T1000 (cell line): ENCODE measurements at regions not wholly inside any gene's neighbourhood (a gene's known extent, or its start where the extent isn't known, plus 50 kb on each side); places are given as distances from the start of the nearest gene placed in this dataset.
"Not testable (repeated sequence)": the region's sequence is repeated elsewhere in the genome, so short reads cannot be mapped to it uniquely, and the experiment has no call there.

Experiments
- DNase-seq: peaks from one replicate; lab custom pipeline; 2025; ENCODE audit warnings: mixed read lengths; lab: John Stamatoyannopoulos, UW

DNA sequence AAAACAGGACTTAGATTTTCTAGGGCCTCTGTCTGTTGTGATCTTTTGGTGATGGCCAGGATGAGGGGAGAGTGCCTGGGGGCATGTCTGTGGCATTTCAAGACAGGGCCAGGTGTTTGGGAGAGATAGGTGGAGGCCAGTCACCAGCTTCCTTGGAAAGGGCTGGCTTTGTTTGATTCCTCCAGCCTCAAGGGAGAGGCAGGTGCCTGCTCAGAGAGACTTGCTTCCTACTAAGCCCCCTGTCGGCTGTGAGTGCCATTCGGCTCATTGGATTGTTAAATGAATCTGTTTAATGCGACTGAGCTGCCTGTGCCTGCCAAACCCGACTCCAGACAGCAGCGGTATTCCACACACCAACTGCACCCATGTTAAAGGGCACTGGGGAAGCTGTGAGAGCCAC is 304.1 kb upstream of the COBL start:
- no peak for DNase-seq

DNA sequence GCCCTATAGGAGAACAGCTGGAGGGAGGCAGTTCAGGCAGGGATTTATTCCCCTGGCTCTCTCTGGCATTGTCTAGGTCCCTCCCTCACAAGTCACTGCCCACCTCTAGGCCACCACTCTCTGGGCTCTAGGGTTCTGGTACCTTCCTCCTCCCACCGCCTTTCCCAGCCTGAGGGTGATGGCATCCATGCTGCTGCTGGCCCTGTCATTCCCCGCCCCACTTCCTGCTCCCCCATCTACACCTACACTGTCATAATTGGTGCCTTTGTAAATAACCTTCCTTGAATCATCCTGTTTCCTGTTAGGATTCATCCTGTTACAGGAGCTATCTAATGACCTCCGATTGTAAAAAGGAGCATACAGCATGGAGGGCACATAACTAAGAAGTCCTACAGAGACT is 303.3 kb upstream of the COBL start:
- no peak for DNase-seq

DNA sequence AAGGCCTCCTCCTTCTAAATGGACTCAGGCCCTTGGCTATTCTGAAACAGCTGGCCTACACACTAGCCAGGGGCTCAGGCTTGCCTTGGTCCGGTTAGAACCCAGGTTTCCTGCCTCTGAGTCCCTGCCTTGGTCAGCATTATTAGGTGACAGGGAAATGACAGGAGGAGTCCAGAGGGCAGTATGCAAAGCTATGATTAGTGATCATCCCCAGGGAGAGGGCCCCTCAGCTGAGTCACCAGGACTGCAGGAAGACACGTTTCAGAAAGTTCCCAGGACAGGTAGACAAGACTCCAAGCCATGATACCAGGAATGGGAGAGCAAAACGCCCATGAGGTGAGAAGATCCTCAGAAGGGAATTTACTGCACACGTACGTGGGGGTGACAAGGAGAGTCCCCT is 301.1 kb upstream of the COBL start:
- DNase-seq: no peak

DNA sequence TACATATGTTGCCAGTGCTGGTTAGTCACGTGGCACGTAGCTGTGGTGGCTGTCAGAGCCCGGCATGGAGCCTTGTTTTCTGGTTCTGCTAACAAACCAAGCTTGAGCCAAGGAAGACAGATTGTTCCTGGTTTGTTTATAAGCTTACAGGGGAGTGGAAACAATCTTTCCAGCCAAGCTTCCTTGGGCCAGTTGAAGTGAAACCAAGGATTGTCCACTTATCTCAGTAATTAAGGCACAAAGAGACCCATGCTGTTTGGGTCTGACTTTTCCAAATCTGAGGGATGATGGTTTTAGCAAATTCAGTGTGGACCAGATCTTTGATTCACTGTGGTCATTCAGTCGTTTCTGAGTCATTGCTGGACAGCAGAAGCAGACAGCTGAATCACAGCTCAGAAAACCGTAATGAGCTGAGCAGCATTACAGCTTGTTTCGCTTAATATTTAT is 297.3 kb upstream of the COBL start:
- DNase-seq: no peak

DNA sequence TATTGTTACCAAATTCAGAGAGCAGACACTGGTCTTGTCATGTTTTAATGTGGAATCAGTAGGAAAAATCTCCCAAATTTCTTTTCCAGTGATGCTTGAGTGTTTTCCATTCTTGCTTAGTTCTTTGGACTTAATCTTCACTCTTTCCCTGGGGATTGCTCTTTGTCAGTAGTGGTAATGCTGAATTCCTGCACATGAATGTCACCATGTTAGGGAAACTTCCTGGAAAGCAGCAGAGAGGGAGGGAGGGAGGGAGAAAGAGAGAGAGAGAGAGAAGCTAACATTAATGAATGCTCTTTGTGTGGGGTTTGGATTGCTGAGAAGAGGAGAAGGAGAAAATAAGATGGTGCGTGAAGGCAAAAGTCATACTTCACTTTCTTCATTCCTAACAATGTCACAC is 295.3 kb upstream of the COBL start:
- DNase-seq: no peak

DNA sequence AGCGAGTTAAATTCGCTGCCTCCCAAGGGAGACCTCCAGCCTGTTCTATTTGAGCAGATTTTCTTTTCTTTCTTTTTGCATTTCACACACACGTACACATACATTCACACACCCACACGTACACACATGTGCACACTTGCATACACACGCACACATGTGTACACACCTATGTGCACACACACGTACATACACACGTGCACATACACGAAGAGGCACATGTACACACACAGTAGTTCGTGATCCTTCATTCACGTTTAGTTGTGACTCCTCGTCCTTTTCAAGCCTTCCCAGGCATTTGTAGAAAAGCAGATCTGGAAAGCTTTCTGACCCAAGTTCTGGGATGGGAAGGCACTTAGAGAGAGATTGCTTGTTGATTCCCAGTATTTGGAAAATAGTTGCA is 290.8 kb upstream of the COBL start:
- no peak for DNase-seq

DNA sequence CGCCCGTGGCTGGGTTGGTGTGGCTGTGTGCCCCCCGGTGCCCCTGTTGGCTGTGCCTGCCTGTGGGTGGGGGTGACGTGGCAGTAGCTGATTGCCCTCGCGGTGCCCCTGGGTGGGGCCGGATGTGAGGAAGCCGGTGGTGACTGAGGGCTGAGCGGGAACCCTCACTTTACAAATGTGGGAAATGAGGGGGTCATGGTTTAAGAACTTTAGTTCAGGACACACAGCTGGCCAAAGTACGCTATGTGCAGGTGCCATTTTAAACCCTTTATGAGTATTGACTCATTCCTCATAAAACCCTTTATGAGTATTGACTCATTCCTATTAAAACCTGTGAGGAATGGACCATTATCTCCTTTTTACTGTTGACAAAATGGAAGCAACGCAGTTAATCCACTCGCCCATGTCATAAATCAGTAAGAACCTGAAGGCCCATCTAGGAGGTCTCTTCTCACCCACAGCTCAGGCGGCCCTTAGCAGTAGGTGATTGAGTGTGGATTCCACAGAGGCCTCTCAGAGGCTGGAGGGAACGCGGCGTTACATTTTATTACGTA is 290.1 kb upstream of the COBL start:
- DNase-seq: peak; percentile 30

DNA sequence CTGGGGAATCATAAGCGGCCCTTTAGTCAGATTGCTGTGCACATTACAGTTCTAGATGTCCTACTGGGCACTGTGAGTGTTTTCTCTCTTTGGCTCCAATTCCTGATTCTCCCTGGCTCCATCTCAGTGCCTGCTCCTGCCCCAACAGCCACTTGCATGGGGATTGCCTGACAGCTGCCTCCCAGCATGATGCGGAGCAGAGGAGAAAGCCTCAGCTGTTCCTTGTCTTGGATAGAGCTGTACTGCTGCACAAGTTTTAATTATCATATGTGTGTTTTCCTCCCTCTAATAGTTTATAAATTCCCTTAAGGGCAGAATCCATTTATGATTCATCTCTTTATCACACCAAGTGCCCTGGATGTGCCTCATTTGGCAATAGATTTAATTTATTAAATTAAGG is 285.8 kb upstream of the COBL start:
- DNase-seq: no peak

DNA sequence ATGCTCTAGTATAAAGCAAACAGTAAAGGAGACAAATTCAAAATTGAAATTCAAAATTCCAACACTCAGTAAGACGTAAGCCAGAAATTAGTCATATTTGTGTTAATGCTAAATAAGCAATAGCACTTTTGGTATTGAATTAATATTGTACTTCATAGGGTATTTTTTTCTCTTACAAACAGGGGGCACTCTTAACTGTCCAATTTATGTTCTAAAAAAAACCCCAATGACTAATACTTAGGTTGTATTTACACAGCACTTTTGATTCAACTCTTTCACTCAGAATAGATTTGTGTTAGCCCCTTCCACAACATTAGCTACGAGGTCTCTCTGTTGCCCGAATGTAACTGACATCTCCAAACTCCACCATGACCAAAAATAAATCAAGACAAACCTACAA is 284.9 kb upstream of the COBL start:
- no peak for DNase-seq

DNA sequence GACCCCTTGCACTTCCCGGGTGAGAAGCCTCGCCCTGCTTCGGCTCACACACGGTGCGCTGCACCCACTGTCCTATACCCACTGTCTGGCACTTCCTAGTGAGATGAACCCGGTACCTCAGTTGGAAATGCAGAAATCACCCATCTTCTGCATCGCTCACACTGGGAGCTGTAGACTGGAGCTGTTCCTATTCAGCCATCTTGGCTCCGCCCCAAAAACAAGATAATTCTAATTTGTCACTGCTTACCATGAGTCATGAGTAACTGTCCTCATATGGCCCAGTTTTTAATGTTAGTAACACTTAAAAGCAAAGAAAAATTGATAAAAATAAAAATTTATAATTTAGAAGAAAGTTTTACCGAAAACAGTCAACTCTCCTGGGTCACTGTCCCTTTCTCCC is 283.3 kb upstream of the COBL start:
- DNase-seq: not testable (repeated sequence)

DNA sequence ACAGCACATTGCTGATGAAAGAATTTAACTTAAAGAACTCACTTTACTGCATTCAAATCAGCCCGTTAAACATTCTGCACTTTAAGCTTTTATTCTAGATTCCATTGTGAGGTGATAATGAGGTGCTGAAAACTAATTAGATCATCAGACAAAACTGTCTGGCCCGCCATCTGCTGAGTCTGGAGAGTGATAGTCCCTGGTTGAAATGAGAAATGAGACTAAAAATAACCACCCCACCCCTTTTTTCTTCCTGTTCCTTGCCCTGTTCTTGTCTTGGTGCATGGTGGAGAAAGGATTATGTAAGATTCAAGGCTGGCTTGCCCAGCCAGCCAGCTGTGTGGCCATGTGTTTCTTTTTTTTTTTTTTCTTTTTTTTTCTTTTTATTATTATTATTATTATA is 277.0 kb upstream of the COBL start:
- DNase-seq: no peak

DNA sequence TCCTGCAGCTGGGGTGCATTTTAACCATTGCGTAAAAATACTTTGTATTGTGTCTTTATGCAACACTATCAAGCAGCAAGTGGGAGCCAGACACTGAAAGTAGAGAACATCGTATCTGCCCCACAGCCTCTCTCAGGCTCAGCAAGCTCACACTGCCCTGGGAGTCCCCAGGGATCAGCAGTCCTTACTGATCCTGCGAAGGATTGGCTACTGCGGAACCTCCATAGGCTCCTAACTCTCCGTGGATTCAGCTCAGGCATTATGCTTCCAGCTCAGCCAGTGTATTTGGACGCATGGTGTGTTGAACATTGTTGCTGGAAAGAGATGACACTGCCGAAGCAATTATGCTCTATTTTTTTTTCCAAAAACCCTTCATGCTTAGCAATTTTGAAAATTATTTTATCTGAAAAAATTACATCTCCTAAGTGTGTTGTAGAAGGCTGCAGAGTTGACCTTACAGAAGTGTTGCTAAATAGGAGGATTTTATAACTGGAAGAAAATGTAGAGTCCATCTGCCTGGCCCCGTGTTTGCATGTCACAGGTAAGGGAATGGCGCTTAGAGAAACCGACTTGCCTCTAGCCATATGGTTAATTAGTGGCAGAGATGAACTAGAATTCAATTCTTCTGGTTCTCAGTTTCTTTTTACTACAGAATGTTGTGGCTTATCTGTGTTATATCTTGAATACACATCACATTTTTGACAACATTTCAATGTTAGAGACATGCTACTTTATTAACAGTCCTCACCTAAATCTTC is 276.4 kb upstream of the COBL start:
- no peak for DNase-seq

DNA sequence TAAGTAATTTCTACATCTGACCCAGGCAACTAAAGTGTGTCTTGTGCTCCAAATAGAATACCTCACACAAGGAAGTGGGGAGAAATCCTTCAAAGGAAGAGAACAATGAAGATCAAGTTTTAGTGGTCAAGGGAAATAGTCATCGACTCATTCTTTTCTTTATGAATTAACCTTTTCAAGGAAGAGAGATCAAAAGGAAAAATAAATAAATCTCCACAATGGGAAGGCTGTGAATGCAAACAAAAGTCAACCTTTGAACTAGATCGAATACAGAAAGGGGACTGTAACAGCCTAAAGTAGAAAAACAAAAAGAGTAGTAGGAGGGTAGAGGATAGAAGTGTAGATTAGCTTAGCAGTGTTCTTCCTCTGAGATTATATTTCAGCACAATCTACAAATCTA is 274.6 kb upstream of the COBL start:
- DNase-seq: no peak

DNA sequence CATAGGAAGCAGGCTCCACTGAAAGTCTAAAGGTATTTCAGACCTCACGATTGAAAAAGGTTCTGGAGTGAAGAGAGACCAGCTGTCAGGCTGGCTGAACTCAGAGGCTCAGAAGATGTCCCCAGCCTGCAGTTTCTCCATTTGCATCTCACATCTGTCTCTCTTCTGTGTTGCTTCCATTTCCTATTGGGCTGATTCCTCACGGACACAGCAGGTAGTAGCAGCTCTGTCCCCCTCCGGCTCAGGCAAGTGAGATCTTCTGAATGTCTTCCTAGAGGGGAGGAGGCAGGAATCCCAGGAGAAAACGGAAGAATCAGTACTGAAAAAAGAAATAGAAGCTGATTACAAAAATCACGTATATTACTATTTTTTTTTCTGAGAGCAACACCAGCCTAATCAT is 274.1 kb upstream of the COBL start:
- DNase-seq: no peak

DNA sequence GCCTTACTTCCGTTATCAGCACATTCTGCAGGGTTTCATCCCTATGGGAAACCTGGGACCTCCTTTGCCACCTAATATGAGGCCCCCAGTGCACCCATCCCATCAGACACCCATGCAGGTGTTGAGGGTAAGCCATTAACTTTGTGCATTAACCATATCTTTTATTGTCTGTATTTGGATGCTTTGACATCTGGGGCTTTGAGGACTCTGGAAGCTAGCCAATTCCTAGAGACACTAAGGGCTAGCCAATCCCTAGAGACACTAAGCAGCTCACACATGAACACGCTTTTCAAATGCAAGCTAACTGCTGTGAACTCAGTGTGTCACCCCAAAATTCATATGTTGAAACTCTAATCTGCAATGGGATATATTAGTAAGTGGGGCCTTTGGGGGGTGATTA is 272.5 kb upstream of the COBL start:
- DNase-seq: no peak

DNA sequence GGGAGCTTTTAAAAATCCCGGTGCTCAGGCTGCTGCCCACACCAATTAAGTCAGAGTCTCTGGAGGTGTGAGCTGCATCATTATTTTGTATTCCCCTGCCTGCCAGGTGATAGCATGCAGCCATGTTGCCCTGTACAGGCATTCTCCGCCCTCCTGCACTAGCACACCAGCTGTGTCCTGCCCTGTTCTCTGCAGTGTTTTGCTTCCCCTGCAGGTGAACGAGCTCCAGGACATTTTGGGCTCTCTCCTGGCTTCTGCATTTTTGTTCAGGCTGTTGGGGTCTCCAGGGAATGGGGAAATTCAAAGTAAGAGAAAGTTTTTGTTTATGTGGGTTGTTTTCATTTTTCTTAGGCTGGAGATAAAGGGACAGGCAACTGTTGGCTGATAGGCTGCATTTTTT is 271.0 kb upstream of the COBL start:
- DNase-seq: no peak

DNA sequence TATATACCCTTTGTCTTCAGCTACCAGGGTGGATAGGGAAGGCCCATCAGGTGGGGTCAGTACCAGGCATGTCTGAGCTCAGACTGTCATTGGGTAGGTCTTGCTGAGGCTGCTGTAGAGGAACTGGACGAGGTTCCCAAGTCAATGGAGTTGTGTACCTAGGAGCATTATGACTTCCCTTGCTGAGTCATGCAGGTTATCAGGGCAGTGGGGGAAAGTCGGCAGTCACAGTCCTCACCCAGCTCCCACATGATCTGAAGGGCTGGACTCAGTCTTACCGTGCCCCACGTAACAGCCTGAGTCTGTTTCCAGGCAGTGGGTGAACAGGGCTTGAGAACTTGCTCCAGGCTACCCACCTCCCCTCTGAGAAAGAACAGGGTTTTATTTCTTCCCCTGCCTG is 260.8 kb upstream of the COBL start:
- DNase-seq: no peak

DNA sequence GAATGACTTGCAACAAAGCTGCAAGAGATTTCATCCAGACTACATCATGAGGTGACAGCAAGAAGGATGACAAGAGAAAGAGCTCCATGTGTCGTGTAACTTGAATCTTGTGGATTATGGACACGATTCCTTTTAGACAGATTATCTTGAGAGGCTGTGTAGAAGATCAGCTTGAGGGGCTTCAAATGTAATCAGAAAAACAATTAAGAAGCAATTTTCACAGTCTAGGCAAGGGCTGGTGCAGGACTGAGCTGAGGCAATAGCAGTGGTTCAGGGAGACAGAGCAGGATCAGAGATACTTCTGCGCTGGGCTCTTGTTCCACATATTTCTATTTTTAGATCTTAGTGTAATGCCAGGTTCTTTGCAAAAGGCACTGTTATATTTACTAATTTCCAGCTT is 253.0 kb upstream of the COBL start:
- DNase-seq: no peak

DNA sequence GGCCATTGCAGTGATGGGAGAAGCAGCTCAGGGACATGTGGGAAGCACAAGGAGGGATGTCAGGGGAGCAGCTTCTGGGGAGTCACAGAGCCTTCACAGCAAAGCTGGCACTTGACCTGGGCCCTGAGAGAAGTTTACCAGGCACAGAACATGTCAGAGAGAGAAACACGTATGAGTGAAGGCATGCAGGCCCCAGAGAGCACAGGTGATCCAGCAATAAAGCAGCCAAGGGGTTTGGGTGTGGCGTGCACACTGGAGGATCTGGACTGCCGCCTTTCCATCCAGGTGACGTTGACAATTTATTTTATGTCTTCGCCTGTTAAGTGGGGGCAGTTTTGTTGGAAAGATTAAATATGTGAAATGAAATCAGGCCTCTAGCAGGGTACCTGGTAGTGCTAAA is 252.6 kb upstream of the COBL start:
- no peak for DNase-seq

DNA sequence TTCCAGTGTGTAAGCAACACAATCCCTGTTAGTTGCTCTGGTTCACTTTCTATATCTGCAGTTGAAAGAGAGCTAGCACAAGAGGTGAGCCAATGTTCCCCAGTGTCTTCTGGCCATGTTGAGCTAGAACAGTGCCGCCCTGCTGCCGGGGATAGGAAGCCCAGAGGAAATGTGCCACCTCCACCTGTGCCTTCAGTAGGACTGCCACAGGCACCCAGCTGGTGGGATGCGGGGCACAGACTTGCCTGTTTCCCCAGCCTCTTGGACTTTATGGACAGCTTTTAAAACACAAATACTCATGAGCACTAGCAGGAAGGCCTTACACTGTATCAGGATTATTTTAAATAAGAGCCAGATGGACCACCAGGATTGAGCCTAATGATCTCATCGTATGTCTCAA is 234.5 kb upstream of the COBL start:
- no peak for DNase-seq

DNA sequence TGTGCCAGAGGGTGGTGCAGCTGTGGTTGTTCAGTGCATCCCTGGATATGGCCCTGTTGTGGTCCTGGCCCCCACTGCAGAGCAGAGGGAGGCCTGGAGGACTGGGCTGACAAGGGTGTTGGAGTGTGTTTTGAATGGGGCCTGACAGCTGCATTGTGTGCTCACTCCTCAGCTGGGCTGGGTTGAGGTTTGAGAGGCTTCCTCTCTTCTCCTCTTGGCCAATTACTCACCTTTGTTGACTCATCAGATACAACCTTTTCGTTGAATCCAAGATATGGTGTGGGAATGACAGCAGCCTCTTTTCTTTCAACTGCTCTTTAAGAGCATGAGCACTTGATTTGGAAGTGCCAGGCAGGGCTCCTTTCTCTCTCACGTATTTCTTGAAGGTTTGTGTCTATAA is 228.5 kb upstream of the COBL start:
- no peak for DNase-seq

DNA sequence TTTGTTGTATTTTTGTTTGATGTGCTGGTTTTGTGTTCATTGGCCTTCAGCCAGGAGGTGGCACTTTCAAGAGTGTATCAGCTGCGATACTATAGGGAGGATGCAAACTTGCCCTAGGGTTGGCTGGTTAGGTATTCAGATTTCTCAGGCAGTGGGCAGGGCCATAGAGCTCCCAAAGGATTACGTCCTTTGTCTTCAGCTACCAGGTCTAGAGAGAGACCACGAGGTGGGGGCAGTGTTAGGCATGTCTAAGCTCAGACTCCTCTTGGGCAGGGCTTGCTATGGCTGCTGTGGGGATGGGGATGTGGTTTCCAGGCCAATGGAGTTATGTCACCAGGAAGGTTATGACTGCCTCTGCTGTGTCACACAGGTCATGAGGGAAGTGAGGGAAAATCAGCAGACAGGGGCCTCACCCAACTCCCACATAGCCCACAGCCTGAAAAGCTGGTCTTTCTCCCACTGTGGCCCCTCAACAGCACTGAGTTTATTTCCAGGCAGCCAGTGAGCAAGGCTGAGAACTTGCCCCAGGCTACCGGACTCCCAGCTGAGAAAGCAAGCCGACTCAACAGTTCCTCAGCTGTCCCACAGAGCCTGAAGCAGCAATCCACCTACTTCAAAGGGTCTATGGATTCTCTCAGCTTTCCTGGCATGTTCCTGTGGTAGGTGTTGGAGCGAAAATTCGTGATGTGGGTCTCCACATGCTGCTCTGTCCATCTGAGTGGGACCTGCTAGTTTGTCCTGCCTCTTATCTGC is 227.4 kb upstream of the COBL start:
- no peak for DNase-seq

DNA sequence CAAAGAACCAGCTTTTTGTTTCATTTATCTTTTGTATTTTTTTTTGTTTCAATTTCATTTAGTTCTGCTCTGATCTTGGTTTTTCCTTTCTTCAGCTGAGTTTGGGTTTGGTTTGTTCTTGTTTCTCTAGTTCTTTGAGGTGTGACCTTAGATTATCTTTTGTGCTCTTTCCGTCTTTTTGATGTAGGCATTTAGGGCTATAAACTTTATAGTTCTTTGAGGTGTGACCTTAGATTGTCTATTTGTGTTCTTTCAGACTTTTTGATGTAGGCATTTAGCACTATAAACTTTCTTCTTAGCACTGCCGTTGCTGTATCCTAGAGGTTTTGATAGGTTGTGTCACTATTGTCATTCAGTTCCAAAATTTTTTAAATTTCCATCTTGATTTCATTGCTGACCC is 224.3 kb upstream of the COBL start:
- DNase-seq: not testable (repeated sequence)

DNA sequence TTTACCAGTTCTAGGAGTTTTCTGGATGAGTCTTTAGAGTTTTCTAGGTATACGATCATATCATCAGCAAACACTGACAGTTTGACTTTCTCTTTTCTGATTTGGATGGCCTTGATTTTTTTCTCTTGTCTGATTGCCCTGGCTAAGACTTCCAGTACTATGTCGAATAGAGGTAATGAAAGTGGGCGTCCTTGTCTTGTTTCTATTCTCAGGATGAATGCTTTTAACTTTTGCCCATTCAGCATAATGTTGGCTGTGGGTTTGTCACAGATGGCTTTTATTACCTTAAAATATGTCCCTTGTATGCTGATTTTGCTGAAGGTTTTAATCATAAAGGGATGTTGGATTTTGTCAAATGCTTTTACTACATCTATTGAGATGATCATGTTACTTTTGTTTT is 223.2 kb upstream of the COBL start:
- DNase-seq: no peak
